Glomerular visceral epithelial cell (primary cell): ENCODE measurements at regions not wholly inside any gene's neighbourhood (a gene's known extent, or its start where the extent isn't known, plus 50 kb on each side); places are given as distances from the start of the nearest gene placed in this dataset.
"Not testable (repeated sequence)": the region's sequence is repeated elsewhere in the genome, so short reads cannot be mapped to it uniquely, and the experiment has no call there.

Experiments
- DNase-seq: peaks from one replicate; pipeline ENCODE4 v3.0.0-alpha.2; 2016; ENCODE audit errors: extremely low spot score

DNA sequence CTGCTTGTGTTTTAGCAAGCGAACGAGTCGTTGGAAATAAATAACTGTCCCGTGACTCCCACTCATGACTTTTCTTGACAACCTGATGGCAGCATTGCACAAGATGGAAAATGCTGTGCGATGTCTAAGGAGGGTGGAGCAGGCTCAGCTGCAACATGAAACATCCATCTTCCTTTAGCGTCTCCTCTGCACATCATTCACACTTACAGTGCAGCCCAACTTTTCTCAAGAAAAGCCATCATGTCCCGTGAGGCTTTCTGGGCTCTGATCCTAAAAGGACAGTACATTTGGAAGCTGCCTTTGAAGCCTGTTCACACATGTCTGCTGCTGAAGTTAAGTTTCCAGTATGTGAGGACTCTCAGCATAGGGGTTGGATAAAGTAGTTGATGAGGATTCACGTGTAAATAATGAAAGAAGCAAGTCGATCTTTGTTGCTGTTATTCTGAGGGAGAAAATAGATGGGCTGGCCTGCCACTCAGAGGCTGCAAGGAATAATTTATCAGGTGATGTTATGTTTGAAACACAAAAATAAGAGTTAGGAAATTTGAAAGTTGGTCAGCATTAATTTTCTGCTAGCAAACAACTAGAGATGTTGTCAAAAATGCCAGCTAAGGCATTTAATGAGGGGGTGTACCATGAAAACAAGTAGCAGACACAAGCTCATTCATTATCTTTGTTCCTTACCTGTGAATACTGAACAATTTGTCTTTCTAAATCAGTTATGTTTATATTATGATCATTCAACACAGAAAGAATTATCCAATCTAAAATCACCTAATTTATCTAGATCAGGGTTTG is 328.7 kb upstream of the ZFP42 start:
- DNase-seq = no peak

GRCh38 chr4:187668526-187669082 is 327.0 kb upstream of the ZFP42 start:
- DNase-seq = no peak

DNA sequence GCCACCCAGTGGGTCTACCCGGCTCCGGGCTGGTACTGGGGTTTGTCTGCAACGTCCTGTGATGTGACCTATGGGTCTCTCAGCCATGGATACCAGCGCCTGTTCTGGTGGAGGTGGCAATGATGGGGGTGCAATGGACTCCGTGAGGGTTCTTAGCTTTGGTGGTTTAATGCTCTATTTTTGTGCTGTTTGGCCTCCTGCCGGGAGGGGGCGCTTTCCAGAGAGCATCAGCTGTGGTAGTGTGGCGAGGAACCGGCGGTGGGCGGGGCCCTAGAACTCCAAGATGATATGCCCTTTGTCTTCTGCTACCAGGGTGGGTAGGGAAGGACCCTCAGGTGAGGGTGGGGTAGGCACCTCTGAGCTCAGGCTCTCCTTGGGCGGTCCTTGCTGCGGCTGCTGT is 324.1 kb upstream of the ZFP42 start:
- DNase-seq = not testable (repeated sequence)

- DNase-seq = not testable (repeated sequence)
These were observed 323.6 kb upstream of the ZFP42 start for GRCh38 chr4:187671958-187672357.

DNA sequence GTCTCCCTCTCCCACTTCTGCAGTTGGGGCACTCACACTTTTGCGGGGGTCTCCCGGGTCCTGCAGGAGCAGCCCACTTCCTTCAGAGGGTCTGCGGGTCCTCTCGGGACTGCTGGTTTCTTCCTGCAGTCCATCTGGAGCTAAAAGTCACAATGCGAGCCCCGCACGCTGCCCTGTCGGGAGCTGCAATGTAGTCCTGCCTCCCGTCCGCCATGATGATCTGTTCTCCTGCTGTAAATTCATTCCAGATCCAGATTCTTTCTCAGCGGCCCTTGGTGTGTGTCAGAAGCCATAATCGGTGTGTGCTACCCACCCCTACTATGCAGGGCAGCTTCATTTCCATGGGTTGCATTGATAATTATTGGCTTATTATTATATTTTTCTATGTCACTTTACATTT is 323.0 kb upstream of the ZFP42 start:
- DNase-seq = not testable (repeated sequence)

DNA sequence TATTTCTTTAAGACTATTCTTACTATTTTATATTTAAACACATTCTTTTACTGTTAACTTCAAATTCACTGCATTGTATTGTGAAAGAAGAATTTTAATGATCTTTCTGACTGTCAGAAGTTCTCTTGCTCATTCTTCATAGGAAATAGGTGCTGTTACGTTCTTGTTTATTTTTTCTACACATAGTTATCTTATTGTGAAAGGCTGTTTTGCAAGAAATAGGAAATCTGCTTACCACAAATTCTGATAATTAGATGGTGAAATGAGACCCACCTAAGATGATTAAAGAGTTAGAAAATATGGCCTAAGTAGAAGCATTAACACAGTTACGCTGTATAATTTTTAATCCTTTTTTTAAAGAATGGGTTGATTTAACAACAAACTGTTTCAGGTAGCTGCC is 316.1 kb upstream of the ZFP42 start:
- no peak for DNase-seq

- DNase-seq = no peak
These were observed 310.3 kb upstream of the ZFP42 start for GRCh38 chr4:187685247-187685646.

DNA sequence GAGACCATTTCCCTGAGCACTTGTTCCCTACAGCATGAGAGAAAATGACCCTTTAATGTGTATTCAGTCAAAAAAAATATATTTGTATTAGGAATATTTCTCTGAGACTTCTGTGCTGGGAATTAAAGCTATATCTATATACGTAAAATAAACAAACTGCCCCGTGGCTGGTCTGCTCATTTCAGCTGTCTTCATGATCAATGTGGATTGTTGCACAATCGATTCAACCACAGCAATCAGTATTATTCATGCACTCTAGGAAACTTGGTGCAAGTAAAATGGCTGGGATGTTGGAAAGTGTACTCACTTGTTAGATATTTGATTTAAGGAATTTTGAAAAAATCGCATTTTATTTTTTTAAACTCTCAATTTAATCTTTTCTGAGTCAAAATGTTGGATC is 307.9 kb upstream of the ZFP42 start:
- DNase-seq = no peak

GRCh38 chr4:187692626-187693025 is 302.9 kb upstream of the ZFP42 start:
- DNase-seq = no peak

DNA sequence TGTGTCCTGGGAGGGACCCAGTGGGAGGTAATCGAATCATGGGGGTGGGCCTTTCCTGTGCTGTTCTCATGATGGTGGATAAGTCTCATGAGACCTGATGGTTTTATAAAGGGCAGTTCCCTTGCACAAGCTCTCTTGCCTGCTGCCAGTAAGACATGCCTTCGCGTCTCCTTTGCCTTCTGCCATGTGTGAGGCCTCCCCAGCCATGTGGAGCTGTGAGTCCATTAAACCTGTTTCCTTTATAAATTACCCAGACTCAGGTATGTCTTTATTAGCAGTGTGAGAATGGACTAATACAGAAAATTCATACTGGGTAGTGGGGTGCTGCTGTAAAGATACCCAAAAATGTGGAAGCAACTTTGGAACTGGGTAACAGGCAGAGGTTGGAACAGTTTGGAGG is 300.0 kb upstream of the ZFP42 start:
- DNase-seq = not testable (repeated sequence)

- DNase-seq = no peak
These were observed 284.0 kb upstream of the ZFP42 start for GRCh38 chr4:187711586-187711985.

GRCh38 chr4:187714957-187715356 is 280.6 kb upstream of the ZFP42 start:
- no peak for DNase-seq

DNA sequence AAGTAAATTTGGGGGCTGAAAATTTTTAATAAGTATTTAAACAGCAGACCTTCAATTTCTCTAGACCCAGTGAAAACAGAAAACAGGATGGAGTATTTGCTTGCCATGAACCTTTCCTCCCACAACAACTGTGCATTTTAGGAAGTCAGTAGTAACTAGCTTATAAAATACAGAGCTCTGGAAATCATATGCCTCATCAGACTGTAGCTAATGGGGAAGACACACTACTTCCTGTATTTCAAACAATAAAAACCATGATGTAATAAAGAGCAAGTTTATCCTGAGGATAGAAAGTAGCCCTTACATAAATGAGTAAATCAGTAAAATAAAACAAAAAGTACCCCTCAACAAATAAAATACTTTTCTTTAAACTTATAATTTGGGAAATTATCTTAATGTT is 280.1 kb upstream of the ZFP42 start:
- DNase-seq = no peak

DNA sequence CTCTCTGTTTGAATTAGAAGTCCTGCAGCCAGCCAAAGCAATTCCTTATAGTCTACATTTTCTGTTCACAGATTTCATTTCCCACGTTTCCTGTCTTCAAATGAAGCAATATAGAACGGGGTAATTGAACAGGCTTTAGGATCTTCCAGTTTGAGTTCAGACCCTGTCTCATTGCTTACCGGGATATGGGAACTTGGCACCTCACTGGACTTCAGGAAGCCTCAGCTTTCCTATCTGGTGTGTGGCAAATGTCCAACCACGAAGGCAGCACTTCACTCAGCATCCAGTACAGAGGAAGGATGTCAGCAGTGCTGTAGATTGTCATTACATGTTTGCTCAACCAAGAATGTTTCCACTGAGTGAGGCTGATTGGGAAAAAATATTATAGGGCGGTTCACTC is 271.1 kb upstream of the ZFP42 start:
- no peak for DNase-seq

- DNase-seq = no peak
These were observed 269.1 kb upstream of the ZFP42 start for GRCh38 chr4:187726485-187726884.

DNA sequence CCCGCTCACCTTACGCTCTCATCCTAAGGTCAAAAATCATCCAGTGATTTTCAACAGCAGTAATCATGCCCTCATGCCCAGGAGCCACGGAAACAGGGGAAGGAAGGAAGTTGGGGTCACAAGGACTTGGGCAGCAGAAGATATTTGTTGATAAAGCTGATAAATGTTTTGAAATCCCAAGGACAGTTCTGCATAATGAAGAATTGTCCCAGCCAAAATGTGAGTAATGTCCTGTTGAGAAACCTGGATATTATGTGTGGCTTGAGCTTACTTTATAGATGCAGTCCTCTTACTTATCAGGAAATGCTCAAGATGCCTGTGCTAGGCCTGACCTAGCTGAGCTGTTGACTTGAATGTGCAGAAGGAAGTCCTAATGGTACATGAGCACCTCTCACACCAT is 263.0 kb upstream of the ZFP42 start:
- DNase-seq = no peak

GRCh38 chr4:187739771-187740170 is 255.8 kb upstream of the ZFP42 start:
- no peak for DNase-seq

GRCh38 chr4:187744911-187745310 is 250.7 kb upstream of the ZFP42 start:
- DNase-seq = no peak

GRCh38 chr4:187750652-187751051 is 244.9 kb upstream of the ZFP42 start:
- DNase-seq = not testable (repeated sequence)

GRCh38 chr4:187767158-187767557 is 228.4 kb upstream of the ZFP42 start:
- no peak for DNase-seq

- no peak for DNase-seq
These were observed 227.9 kb upstream of the ZFP42 start for GRCh38 chr4:187767687-187768086.

GRCh38 chr4:187770345-187770744 is 225.2 kb upstream of the ZFP42 start:
- DNase-seq = no peak

DNA sequence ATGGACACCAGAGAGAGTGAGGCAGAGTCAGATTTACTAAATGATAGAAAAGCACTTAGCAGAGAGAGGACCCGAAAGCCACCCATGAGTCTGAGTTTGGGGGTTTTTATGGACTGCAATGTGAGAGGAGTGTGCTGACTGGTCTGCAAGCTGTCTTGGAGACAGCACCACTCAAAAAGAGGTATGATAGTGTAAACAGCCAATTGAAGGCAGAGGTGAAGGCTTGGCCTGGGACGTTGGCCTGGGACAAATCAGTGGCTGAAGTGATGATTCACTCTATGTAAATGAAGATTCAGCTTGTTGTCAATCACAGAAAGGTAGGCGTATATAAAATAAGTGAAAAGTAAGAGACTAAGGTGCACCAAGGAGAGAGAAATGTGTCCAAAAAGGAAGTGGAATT is 217.6 kb upstream of the ZFP42 start:
- DNase-seq = no peak

GRCh38 chr4:187780070-187780469 is 215.5 kb upstream of the ZFP42 start:
- no peak for DNase-seq
